GM12878 (cell line): ENCODE measurements at regions not wholly inside any gene's neighbourhood (a gene's known extent, or its start where the extent isn't known, plus 50 kb on each side); places are given as distances from the start of the nearest gene placed in this dataset.

Source experiments
- ATAC-seq: fragments of 200-7000 bp; cut with Tn5 transposase; 3 replicates; pipeline ENCODE4 v1.9.1; 2020; ENCODE audit warnings: mild to moderate bottlenecking, moderate library complexity
- BruUV-seq: library from RNA; stranded (reverse); fragments of 400-500 nt; replicated peaks from 2 replicates; lab custom pipeline; 2021; lab: Mats Ljungman, UMichigan
- CTCF ChIA-PET: fragments of 300-600 bp; sonication (Branson Sonifier 250); formaldehyde crosslinking; extraction: SDS; loops from one replicate; lab custom pipeline; 2021; ENCODE audit warnings: inconsistent platforms; lab: Yijun Ruan, JAX
- POLR2A ChIA-PET: fragments of 350-600 bp; formaldehyde crosslinking; extraction: SDS; loops from one replicate; lab custom pipeline; 2021; ENCODE audit warnings: inconsistent platforms; lab: Charles Lee
- RAD21 ChIA-PET: fragments of 300-600 bp; sonication (Branson Sonifier 250); formaldehyde crosslinking; loops from one replicate; lab custom pipeline; 2023; ENCODE audit warnings: antibody characterized with exemption; ENCODE audit not compliant: unreplicated experiment; lab: Charles Lee
- SMC1A ChIA-PET: fragments of 300-600 bp; sonication (Branson Sonifier 250); formaldehyde crosslinking; loops from one replicate; lab custom pipeline; 2023; ENCODE audit not compliant: unreplicated experiment, uncharacterized antibody; lab: Charles Lee
- DNase-seq: peaks from one replicate; pipeline ENCODE4 v3.0.0-alpha.2; 2011; ENCODE audit warnings: low read depth, low spot score
- FAIRE-seq: peaks from 3 replicates; lab custom pipeline; 2011; peaks lifted over from hg19 to GRCh38; lab: Jason Lieb, UNC
- H2AFZ ChIP-seq: 2 replicates; pipeline ENCODE4 v1.6.0; 2011; ENCODE audit warnings: low read depth, low read length, control low read depth; ENCODE audit not compliant: control insufficient read depth
- H3K27ac ChIP-seq: 2 replicates; pipeline ENCODE4 v1.5.1; 2011; ENCODE audit warnings: control low read depth; ENCODE audit not compliant: control insufficient read depth, insufficient read depth
- H3K27me3 ChIP-seq, 2 experiments: replicated peaks in 1 of 2; 2 replicates each; pipeline versions ENCODE4 v1.6.0 to v1.6.1; 2011; ENCODE audit warnings: low read length in 1 of 2; ENCODE audit not compliant: control insufficient read depth in 2 of 2, insufficient read depth in 2 of 2
- H3K36me3 ChIP-seq, 2 experiments: 2 replicates each; pipeline ENCODE4 v1.5.1; 2011; ENCODE audit warnings: low read length in 1 of 2; ENCODE audit not compliant: control insufficient read depth in 2 of 2, insufficient read depth in 2 of 2
- H3K4me1 ChIP-seq: 2 replicates; pipeline ENCODE4 v1.6.1; 2011; ENCODE audit warnings: mild to moderate bottlenecking, low read length, moderate library complexity, mixed read lengths; ENCODE audit not compliant: control insufficient read depth, insufficient read depth
- H3K4me2 ChIP-seq: 2 replicates; pipeline ENCODE4 v1.6.0; 2011; ENCODE audit warnings: control low read depth; ENCODE audit not compliant: control insufficient read depth, insufficient read depth
- H3K4me3 ChIP-seq: fragments of 200-600 bp; sonication (generic); 2 replicates; pipeline ENCODE4 v1.5.1; 2016
- H3K79me2 ChIP-seq: 2 replicates; pipeline ENCODE4 v1.6.0; 2011; ENCODE audit warnings: low read length; ENCODE audit not compliant: control insufficient read depth, insufficient read depth
- H3K9ac ChIP-seq: 2 replicates; pipeline ENCODE4 v1.8.0; 2011; ENCODE audit warnings: low read length, control low read depth, mixed read lengths; ENCODE audit not compliant: control insufficient read depth, insufficient read depth
- H3K9me3 ChIP-seq: replicated peaks from 3 replicates; pipeline ENCODE4 v1.5.1; 2011; ENCODE audit warnings: mild to moderate bottlenecking, low read length; ENCODE audit not compliant: control insufficient read depth, insufficient read depth
- H4K20me1 ChIP-seq: 2 replicates; pipeline ENCODE4 v1.6.0; 2011; ENCODE audit not compliant: control insufficient read depth, insufficient read depth
- BACH1 ChIP-seq: fragments of 450-650 bp; IDR thresholded peaks from 2 replicates; pipeline ENCODE4 v1.6.1; 2017; ENCODE audit warnings: mild to moderate bottlenecking, borderline replicate concordance
- BHLHE40 ChIP-seq, 2 experiments: fragments of 450-650 bp in 1 of 2; IDR thresholded peaks; 2 replicates each; pipeline ENCODE4 v1.6.1; 2011 to 2017; ENCODE audit warnings: low read depth in 2 of 2, borderline replicate concordance in 1 of 2, improper control_type of control experiment in 1 of 2, low read length in 1 of 2, mild to moderate bottlenecking in 1 of 2
- CHD4 ChIP-seq: fragments of 200-600 bp; sonication (generic); IDR thresholded peaks from 2 replicates; pipeline ENCODE4 v1.6.1; 2016; ENCODE audit warnings: mild to moderate bottlenecking
- ETV6 ChIP-seq, 2 experiments: fragments of 450-650 bp in 1 of 2; IDR thresholded peaks in 1 of 2; conservative IDR thresholded peaks in 1 of 2; 2 replicates each; pipeline ENCODE4 v1.6.1; 2014; ENCODE audit warnings: antibody characterized with exemption in 1 of 2, borderline replicate concordance in 1 of 2, low read depth in 1 of 2, mild to moderate bottlenecking in 1 of 2, moderate library complexity in 1 of 2
- MYC ChIP-seq: IDR thresholded peaks from 2 replicates; pipeline ENCODE4 v1.6.1; 2011; ENCODE audit warnings: mild to moderate bottlenecking, low read length, moderate library complexity, inconsistent platforms; ENCODE audit not compliant: insufficient read depth, insufficient replicate concordance, insufficient read length, severe bottlenecking
- POLR2AphosphoS2 ChIP-seq: IDR thresholded peaks from 2 replicates; pipeline ENCODE4 v1.6.1; 2011; ENCODE audit warnings: low read depth, mild to moderate bottlenecking, low read length, improper control_type of control experiment, moderate library complexity
- POLR2AphosphoS5 ChIP-seq: IDR thresholded peaks from 2 replicates; pipeline ENCODE4 v1.6.1; 2011; ENCODE audit warnings: mild to moderate bottlenecking, low read length, inconsistent platforms
- WRNIP1 ChIP-seq: IDR thresholded peaks from 2 replicates; pipeline ENCODE4 v1.6.1; 2011; ENCODE audit warnings: low read depth, low read length, improper control_type of control experiment, borderline replicate concordance
- ZNF622 ChIP-seq: fragments of 450-650 bp; IDR thresholded peaks from 2 replicates; pipeline ENCODE4 v1.6.1; 2017; ENCODE audit warnings: mild to moderate bottlenecking, inconsistent platforms
- WGBS: methylation state at CpG from one replicate; pipeline ENCODE4 v1.1.6; 2016; ENCODE audit warnings: low lambda C conversion rate; ENCODE audit not compliant: insufficient replicate concordance, insufficient coverage; ENCODE audit errors: missing lambda C conversion rate; 5-methylcytosine and 5-hydroxymethylcytosine counted together
- in situ Hi-C: fragments of 300-500 bp; cut with MboI; formaldehyde crosslinking; loops from 9 replicates; pipeline ENCODE4 v1.14.3; 2018; ENCODE audit warnings: mixed read lengths
- intact Hi-C: fragments of 100-400 bp; cut with micrococcal nuclease; formaldehyde crosslinking; loops from one replicate; pipeline ENCODE4 v1.14.2; 2022; ENCODE audit not compliant: unreplicated experiment
- TF ChIP-seq, protein P1 (sequence below): fragments of 450-650 bp; IDR thresholded peaks from 2 replicates; pipeline ENCODE4 v1.6.1; 2017; ENCODE audit warnings: mild to moderate bottlenecking, low read depth, inconsistent platforms; ENCODE audit not compliant: poor library complexity, severe bottlenecking
- TF ChIP-seq, protein P2 (sequence below): fragments of 450-650 bp; IDR thresholded peaks from 2 replicates; pipeline ENCODE4 v1.6.1; 2016; ENCODE audit warnings: mild to moderate bottlenecking, moderate library complexity, borderline replicate concordance
- TF ChIP-seq, protein P3 (sequence below): fragments of 450-650 bp; formaldehyde crosslinking; IDR thresholded peaks from 2 replicates; pipeline ENCODE4 v1.4.0; 2022; ENCODE audit warnings: mild to moderate bottlenecking, moderate library complexity

- TF ChIP-seq, protein P1, sequence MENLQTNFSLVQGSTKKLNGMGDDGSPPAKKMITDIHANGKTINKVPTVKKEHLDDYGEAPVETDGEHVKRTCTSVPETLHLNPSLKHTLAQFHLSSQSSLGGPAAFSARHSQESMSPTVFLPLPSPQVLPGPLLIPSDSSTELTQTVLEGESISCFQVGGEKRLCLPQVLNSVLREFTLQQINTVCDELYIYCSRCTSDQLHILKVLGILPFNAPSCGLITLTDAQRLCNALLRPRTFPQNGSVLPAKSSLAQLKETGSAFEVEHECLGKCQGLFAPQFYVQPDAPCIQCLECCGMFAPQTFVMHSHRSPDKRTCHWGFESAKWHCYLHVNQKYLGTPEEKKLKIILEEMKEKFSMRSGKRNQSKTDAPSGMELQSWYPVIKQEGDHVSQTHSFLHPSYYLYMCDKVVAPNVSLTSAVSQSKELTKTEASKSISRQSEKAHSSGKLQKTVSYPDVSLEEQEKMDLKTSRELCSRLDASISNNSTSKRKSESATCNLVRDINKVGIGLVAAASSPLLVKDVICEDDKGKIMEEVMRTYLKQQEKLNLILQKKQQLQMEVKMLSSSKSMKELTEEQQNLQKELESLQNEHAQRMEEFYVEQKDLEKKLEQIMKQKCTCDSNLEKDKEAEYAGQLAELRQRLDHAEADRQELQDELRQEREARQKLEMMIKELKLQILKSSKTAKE = no peak
- TF ChIP-seq, protein P2, sequence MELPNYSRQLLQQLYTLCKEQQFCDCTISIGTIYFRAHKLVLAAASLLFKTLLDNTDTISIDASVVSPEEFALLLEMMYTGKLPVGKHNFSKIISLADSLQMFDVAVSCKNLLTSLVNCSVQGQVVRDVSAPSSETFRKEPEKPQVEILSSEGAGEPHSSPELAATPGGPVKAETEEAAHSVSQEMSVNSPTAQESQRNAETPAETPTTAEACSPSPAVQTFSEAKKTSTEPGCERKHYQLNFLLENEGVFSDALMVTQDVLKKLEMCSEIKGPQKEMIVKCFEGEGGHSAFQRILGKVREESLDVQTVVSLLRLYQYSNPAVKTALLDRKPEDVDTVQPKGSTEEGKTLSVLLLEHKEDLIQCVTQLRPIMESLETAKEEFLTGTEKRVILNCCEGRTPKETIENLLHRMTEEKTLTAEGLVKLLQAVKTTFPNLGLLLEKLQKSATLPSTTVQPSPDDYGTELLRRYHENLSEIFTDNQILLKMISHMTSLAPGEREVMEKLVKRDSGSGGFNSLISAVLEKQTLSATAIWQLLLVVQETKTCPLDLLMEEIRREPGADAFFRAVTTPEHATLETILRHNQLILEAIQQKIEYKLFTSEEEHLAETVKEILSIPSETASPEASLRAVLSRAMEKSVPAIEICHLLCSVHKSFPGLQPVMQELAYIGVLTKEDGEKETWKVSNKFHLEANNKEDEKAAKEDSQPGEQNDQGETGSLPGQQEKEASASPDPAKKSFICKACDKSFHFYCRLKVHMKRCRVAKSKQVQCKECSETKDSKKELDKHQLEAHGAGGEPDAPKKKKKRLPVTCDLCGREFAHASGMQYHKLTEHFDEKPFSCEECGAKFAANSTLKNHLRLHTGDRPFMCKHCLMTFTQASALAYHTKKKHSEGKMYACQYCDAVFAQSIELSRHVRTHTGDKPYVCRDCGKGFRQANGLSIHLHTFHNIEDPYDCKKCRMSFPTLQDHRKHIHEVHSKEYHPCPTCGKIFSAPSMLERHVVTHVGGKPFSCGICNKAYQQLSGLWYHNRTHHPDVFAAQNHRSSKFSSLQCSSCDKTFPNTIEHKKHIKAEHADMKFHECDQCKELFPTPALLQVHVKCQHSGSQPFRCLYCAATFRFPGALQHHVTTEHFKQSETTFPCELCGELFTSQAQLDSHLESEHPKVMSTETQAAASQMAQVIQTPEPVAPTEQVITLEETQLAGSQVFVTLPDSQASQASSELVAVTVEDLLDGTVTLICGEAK = no peak
- TF ChIP-seq MYC (no peak), BACH1 (no peak), ZNF622 (no peak)
- TF ChIP-seq, all 136 proteins: peak for 0
Observed at GRCh38 chr4:175048906-175049305, 130.7 kb downstream of the ADAM29 start (continued).

- Histone ChIP-seq H3K4me3 (no peak overlapping the region), H3K9me3 (no peaks in the 10 kb centered on the region), H3K36me3 (no peaks in the 10 kb centered on the region), H3K79me2 (no peaks in the 10 kb centered on the region), H4K20me1 (no peaks in the 10 kb centered on the region), H3K4me2 (no peak overlapping the region), H3K4me1 (no peaks in the 10 kb centered on the region), H2AFZ (no peak overlapping the region), H3K27me3 (no peaks in the 10 kb centered on the region), H3K9ac (no peak overlapping the region), H3K27ac (no peak overlapping the region)
- POLR2A ChIA-PET = no interaction called here
- CTCF ChIA-PET = interaction anchor here (6.0 kb wide), 1 partner anchor 176 kb away, joined by 48 read pairs; no protein-coding TSS in a partner anchor
- DNase-seq = no peak
- 2% methylated on average over 2 of the region's 2 CpGs for WGBS
- intact Hi-C loops = no loop called here
- RAD21 ChIA-PET = no interaction called here
- in situ Hi-C loops = no loop called here
- BruUV-seq = no TSS peak
- SMC1A ChIA-PET = interaction anchor here (3.5 kb wide), 1 partner anchor 177 kb away, joined by 21 read pairs; no protein-coding TSS in a partner anchor
- ATAC-seq = no peak
- FAIRE-seq = no peak
- TF ChIP-seq WRNIP1 (no peak), BHLHE40 (IDR thresholded peaks at IDR 0.05; ENCODE audit: borderline replicate concordance in 1 of 2, low read depth in 2 of 2, low read length in 1 of 2) (no peak), POLR2AphosphoS2 (no peak), CHD4 (no peak), POLR2AphosphoS5 (no peak), ETV6 (conservative IDR thresholded peaks at IDR 0.05 in 1 of 2, IDR thresholded peaks at IDR 0.05 in 1 of 2; ENCODE audit: borderline replicate concordance in 1 of 2, low read depth in 1 of 2) (no peak), MYC (no peak)
- TF ChIP-seq, protein P3, sequence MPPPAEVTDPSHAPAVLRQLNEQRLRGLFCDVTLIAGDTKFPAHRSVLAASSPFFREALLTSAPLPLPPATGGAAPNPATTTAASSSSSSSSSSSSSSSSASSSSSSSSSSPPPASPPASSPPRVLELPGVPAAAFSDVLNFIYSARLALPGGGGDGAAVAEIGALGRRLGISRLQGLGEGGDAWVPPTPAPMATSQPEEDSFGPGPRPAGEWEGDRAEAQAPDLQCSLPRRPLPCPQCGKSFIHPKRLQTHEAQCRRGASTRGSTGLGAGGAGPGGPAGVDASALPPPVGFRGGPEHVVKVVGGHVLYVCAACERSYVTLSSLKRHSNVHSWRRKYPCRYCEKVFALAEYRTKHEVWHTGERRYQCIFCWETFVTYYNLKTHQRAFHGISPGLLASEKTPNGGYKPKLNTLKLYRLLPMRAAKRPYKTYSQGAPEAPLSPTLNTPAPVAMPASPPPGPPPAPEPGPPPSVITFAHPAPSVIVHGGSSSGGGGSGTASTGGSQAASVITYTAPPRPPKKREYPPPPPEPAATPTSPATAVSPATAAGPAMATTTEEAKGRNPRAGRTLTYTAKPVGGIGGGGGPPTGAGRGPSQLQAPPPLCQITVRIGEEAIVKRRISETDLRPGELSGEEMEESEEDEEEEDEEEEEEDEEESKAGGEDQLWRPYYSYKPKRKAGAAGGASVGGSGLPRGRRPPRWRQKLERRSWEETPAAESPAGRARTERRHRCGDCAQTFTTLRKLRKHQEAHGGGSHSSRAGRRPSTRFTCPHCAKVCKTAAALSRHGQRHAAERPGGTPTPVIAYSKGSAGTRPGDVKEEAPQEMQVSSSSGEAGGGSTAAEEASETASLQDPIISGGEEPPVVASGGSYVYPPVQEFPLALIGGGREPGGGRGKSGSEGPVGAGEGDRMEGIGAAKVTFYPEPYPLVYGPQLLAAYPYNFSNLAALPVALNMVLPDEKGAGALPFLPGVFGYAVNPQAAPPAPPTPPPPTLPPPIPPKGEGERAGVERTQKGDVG (CRISPR knock-in tag) = no peak
Observed at GRCh38 chr4:175051974-175052373, 133.8 kb downstream of the ADAM29 start.
